CD4-positive, CD25-positive, alpha-beta regulatory T cell (primary cell): ENCODE measurements at regions not wholly inside any gene's neighbourhood (a gene's known extent, or its start where the extent isn't known, plus 50 kb on each side); places are given as distances from the start of the nearest gene placed in this dataset.

Source experiments
- ATAC-seq, 2 donors: fragments of 150-1000 bp; cut with Tn5 transposase; one replicate each; pipeline ENCODE4 v1.10.0; 2021; ENCODE audit warnings: low read depth in 2 of 2, moderate number of reproducible peaks in 2 of 2, moderate library complexity in 1 of 2
- DNase-seq, 3 donors: peaks; one replicate each; pipeline versions ENCODE4 v3.0.0 to v3.0.0-alpha.2; 2012 to 2022; ENCODE audit warnings: mixed read lengths in 1 of 3
- H3K27ac ChIP-seq: one replicate; pipeline ENCODE4 v1.7.0; 2013; ENCODE audit warnings: mild to moderate bottlenecking, low read length; ENCODE audit not compliant: insufficient read depth, poor library complexity, severe bottlenecking
- H3K27me3 ChIP-seq: one replicate; pipeline ENCODE4 v1.7.0; 2013; ENCODE audit warnings: low read length; ENCODE audit not compliant: control insufficient read depth, insufficient read depth
- H3K36me3 ChIP-seq: one replicate; pipeline ENCODE4 v1.7.0; 2013; ENCODE audit warnings: mild to moderate bottlenecking, low read length, moderate library complexity; ENCODE audit not compliant: control insufficient read depth, insufficient read depth
- H3K4me1 ChIP-seq: 2 replicates; pipeline ENCODE4 v1.7.0; 2013; ENCODE audit warnings: mild to moderate bottlenecking, low read length; ENCODE audit not compliant: insufficient read depth, control insufficient read depth, poor library complexity, severe bottlenecking
- H3K4me3 ChIP-seq: one replicate; pipeline ENCODE4 v1.7.0; 2013; ENCODE audit warnings: low read depth, mild to moderate bottlenecking, low read length, moderate library complexity
- H3K9me3 ChIP-seq, 2 experiments: 1 replicate in 1 of 2; 2 replicates in 1 of 2; pipeline ENCODE4 v1.7.0; 2013; ENCODE audit warnings: low read length in 2 of 2, mild to moderate bottlenecking in 1 of 2, moderate library complexity in 1 of 2; ENCODE audit not compliant: control insufficient read depth in 2 of 2
- H3K27ac Mint-ChIP-seq, 3 donors: one replicate each; pipeline ENCODE4 v1.8.0; 2020 to 2022; ENCODE audit warnings: mild to moderate bottlenecking in 3 of 3, mixed read lengths in 3 of 3, moderate library complexity in 2 of 3
- H3K27me3 Mint-ChIP-seq: one replicate; pipeline ENCODE4 v1.8.0; 2022; ENCODE audit warnings: mild to moderate bottlenecking, mixed read lengths
- H3K36me3 Mint-ChIP-seq: one replicate; pipeline ENCODE4 v1.8.0; 2020; ENCODE audit warnings: mixed read lengths
- H3K4me1 Mint-ChIP-seq, 4 donors: one replicate each; pipeline ENCODE4 v1.8.0; 2020 to 2022; ENCODE audit warnings: mixed read lengths in 4 of 4, mild to moderate bottlenecking in 1 of 4
- H3K4me3 Mint-ChIP-seq, 4 donors: one replicate each; pipeline ENCODE4 v1.8.0; 2020 to 2022; ENCODE audit warnings: mild to moderate bottlenecking in 4 of 4, mixed read lengths in 4 of 4, moderate library complexity in 3 of 4
- H3K9me3 Mint-ChIP-seq, 7 donors: one replicate each; pipeline ENCODE4 v1.8.0; 2020 to 2022; ENCODE audit warnings: mixed read lengths in 7 of 7, mild to moderate bottlenecking in 3 of 7, moderate library complexity in 2 of 7

DNA sequence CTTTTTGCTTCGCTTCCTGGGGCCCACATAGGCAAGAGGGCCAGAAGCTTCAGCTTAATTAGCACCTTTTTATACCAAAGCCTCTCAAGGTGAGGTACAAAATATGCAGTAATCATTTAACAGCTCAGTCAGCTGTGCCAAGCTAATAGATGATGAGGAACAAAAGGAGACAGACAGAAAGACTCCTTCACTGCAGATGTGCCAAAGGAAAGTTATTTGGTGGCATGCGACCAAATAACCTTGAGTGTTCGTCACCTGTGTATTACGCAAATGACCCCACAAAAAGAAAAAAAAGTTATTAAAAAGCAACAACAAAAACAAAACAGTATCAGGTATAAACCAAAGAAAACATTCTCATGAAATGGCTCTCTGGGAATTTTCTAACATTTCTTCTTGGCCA, 325.8 kb upstream of the IGF1R start:
- no peaks in the 10 kb centered on the region for H3K27me3 Mint-ChIP-seq
- H3K36me3 Mint-ChIP-seq: no peaks in the 10 kb centered on the region
- no peak overlapping the region for H3K27ac Mint-ChIP-seq
- Histone ChIP-seq H3K36me3 (no peaks in the 10 kb centered on the region), H3K4me3 (no peak overlapping the region), H3K27ac (no peak overlapping the region), H3K4me1 (no peaks in the 10 kb centered on the region), H3K9me3 (peaks cover 0 to 3% of the 10 kb centered on the region in 2 experiments), H3K27me3 (no peaks in the 10 kb centered on the region)
- ATAC-seq: no peak
- no peak for DNase-seq
- peaks cover 3 to 16% (median 3%) of the 10 kb centered on the region in 7 donors for H3K9me3 Mint-ChIP-seq
- no peaks in the 10 kb centered on the region for H3K4me1 Mint-ChIP-seq
- H3K4me3 Mint-ChIP-seq: no peak overlapping the region

GRCh38 chr15:98324341-98324970, 323.9 kb upstream of the IGF1R start:
- no peak for ATAC-seq

GRCh38 chr15:98326804-98327203, 321.5 kb upstream of the IGF1R start:
- no peak overlapping the region for H3K4me3 ChIP-seq
- Mint-ChIP-seq H3K27ac (no peak overlapping the region), H3K36me3 (no peaks in the 10 kb centered on the region), H3K27me3 (no peaks in the 10 kb centered on the region), H3K4me1 (no peaks in the 10 kb centered on the region), H3K9me3 (peaks cover 0 to 11% (median 3%) of the 10 kb centered on the region in 7 donors), H3K4me3 (no peak overlapping the region)
- H3K27ac ChIP-seq: no peak overlapping the region
- peaks cover 0 to 3% of the 10 kb centered on the region in 2 experiments for H3K9me3 ChIP-seq
- ATAC-seq (no peak), DNase-seq (no peak)
- H3K4me1 ChIP-seq: no peaks in the 10 kb centered on the region
- H3K36me3 ChIP-seq: no peaks in the 10 kb centered on the region
- no peaks in the 10 kb centered on the region for H3K27me3 ChIP-seq

More at GRCh38 chr15:98324341-98324970, 323.9 kb upstream of the IGF1R start:
- no peak for DNase-seq
- Mint-ChIP-seq H3K27ac (no peak overlapping the region), H3K4me1 (no peaks in the 10 kb centered on the region), H3K36me3 (no peaks in the 10 kb centered on the region), H3K9me3 (peaks cover 2 to 11% (median 3%) of the 10 kb centered on the region in 7 donors), H3K27me3 (no peaks in the 10 kb centered on the region), H3K4me3 (no peak overlapping the region)
- no peak overlapping the region for H3K27ac ChIP-seq
- peaks cover 0 to 3% of the 10 kb centered on the region in 2 experiments for H3K9me3 ChIP-seq
- no peaks in the 10 kb centered on the region for H3K27me3 ChIP-seq
- H3K4me3 ChIP-seq: no peak overlapping the region
- no peaks in the 10 kb centered on the region for H3K36me3 ChIP-seq
- H3K4me1 ChIP-seq: no peaks in the 10 kb centered on the region

DNA sequence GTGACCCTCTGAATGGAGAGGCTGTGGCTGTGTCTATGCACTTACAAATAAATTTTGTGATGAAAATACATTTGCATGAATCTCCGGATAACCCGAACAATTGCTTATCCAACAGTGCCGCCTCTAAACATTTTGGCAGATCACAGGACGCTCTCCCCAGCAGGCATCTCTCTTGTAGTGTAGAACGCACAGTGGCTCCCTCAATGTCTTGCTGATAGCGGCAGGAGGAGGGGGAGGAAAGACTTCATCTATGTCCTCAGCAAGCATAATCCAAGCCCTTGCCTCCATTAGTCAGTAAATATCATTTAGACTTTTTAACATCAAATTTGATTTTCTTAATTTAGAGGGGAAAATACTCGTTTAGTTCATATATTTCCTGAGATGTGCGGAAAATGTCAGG, 318.1 kb upstream of the IGF1R start:
- DNase-seq (no peak), ATAC-seq (no peak)
- Histone ChIP-seq H3K27ac (no peak overlapping the region), H3K27me3 (no peaks in the 10 kb centered on the region), H3K4me3 (no peak overlapping the region), H3K36me3 (no peaks in the 10 kb centered on the region), H3K9me3 (no peaks in the 10 kb centered on the region), H3K4me1 (no peaks in the 10 kb centered on the region)
- H3K27me3 Mint-ChIP-seq: no peaks in the 10 kb centered on the region
- no peak overlapping the region for H3K27ac Mint-ChIP-seq
- H3K4me3 Mint-ChIP-seq: no peak overlapping the region
- peaks cover 0 to 8% (median 3%) of the 10 kb centered on the region in 7 donors for H3K9me3 Mint-ChIP-seq
- no peaks in the 10 kb centered on the region for H3K36me3 Mint-ChIP-seq
- H3K4me1 Mint-ChIP-seq: no peaks in the 10 kb centered on the region

DNA sequence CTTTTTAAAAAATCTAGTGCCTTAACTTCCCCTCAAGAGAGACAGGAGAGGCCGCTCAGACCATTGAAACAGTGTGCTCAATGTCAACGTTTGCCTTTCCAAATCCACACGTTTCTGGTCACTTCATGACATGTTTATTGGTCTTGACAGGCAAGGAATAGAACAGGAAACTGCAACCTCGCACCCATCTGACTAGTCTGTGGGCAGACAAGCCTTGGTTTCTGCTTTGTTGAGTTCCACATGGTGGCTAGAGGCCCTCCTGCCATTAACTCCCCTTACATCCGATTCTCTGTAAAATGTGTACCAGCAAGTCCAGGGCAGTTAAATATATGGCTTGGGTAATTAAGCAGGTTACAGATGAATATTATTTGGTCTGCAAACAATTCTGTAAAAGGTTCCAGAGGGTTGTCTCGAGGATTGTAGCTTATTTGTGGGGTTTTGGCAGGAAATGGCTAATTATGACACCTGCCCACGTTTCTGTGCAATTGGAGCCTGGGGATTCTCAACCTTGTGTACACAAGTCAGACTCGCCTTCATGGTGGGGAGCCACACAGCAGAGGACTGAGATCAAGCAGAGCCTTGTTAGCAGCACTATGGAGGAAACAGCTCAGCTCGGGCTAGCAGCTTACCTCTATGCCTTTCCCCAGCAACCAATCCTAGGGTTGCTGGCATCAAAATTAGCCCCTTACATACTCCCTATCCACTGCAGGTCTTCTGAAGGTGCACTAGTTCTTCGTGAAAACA, 317.5 kb upstream of the IGF1R start:
- no peaks in the 10 kb centered on the region for H3K36me3 Mint-ChIP-seq
- no peak overlapping the region for H3K27ac Mint-ChIP-seq
- H3K4me3 ChIP-seq: no peak overlapping the region
- ATAC-seq (no peak), DNase-seq (no peak)
- H3K27me3 ChIP-seq: no peaks in the 10 kb centered on the region
- no peaks in the 10 kb centered on the region for H3K27me3 Mint-ChIP-seq
- no peaks in the 10 kb centered on the region for H3K4me1 ChIP-seq
- no peak overlapping the region for H3K27ac ChIP-seq
- no peaks in the 10 kb centered on the region for H3K4me1 Mint-ChIP-seq
- H3K36me3 ChIP-seq: no peaks in the 10 kb centered on the region
- H3K4me3 Mint-ChIP-seq: no peak overlapping the region
- no peaks in the 10 kb centered on the region for H3K9me3 ChIP-seq
- H3K9me3 Mint-ChIP-seq: peaks cover 0 to 3% (median 3%) of the 10 kb centered on the region in 7 donors

DNA sequence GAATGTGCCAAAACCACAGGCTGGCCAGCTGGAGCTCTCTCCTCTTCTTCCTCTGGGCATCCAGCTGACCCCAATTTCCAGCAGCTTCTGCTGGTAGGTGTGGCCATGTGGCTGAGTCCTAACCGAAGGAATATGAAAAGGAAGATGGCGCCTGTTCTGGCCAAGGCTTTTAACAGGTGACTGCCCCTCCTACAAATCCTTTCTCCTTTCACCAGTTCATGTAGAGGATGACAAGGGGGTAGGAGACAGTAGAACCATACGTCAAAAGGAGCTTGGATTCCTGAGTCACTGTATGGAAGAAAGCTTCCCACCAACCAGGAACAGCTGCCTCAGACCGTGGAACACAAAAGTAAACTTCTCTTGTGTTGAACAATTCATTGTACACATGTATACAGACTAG, 316.7 kb upstream of the IGF1R start:
- H3K27me3 Mint-ChIP-seq: no peaks in the 10 kb centered on the region
- H3K36me3 Mint-ChIP-seq: no peaks in the 10 kb centered on the region
- ATAC-seq (no peak), DNase-seq (no peak)
- Histone ChIP-seq H3K4me1 (no peaks in the 10 kb centered on the region), H3K27ac (no peak overlapping the region), H3K36me3 (no peaks in the 10 kb centered on the region), H3K4me3 (no peak overlapping the region), H3K27me3 (no peaks in the 10 kb centered on the region), H3K9me3 (no peaks in the 10 kb centered on the region)
- H3K4me1 Mint-ChIP-seq: no peaks in the 10 kb centered on the region
- peaks cover 0 to 3% (median 0%) of the 10 kb centered on the region in 7 donors for H3K9me3 Mint-ChIP-seq
- no peak overlapping the region for H3K27ac Mint-ChIP-seq
- H3K4me3 Mint-ChIP-seq: no peak overlapping the region

DNA sequence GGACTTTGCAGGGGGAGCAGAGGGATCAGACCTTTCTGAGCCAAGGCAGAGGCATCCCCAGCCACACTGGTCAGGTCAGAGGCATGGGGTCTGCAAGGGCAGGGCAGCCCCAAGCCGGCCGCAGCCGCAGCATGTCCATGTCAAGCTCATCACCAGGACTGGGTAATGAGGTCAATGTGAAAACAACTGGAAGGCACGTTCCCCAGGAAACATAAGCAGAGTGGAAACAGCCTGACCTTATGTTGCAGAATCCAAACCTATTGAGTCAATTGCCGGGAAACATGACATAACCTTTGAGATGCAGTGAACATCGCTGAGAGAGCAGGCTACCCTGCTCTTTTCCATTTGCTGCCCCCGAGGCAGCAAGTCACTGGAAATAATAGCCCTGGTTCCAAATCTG, 315.1 kb upstream of the IGF1R start:
- DNase-seq: no peak
- no peaks in the 10 kb centered on the region for H3K4me1 Mint-ChIP-seq
- no peaks in the 10 kb centered on the region for H3K9me3 ChIP-seq
- ATAC-seq: no peak
- no peak overlapping the region for H3K27ac Mint-ChIP-seq
- peaks cover 0 to 4% (median 0%) of the 10 kb centered on the region in 7 donors for H3K9me3 Mint-ChIP-seq
- no peak overlapping the region for H3K27ac ChIP-seq
- H3K27me3 ChIP-seq: no peaks in the 10 kb centered on the region
- no peaks in the 10 kb centered on the region for H3K36me3 ChIP-seq
- H3K4me3 ChIP-seq: no peak overlapping the region
- H3K4me1 ChIP-seq: no peaks in the 10 kb centered on the region
- no peak overlapping the region for H3K4me3 Mint-ChIP-seq
- H3K36me3 Mint-ChIP-seq: no peaks in the 10 kb centered on the region
- no peaks in the 10 kb centered on the region for H3K27me3 Mint-ChIP-seq

- Histone ChIP-seq H3K27me3 (no peaks in the 10 kb centered on the region), H3K9me3 (no peaks in the 10 kb centered on the region), H3K36me3 (no peaks in the 10 kb centered on the region), H3K27ac (no peak overlapping the region), H3K4me1 (no peaks in the 10 kb centered on the region), H3K4me3 (no peak overlapping the region)
- Mint-ChIP-seq H3K4me1 (no peaks in the 10 kb centered on the region), H3K9me3 (peaks cover 0 to 1% (median 0%) of the 10 kb centered on the region in 7 donors), H3K36me3 (no peaks in the 10 kb centered on the region), H3K27ac (no peak overlapping the region), H3K4me3 (no peak overlapping the region), H3K27me3 (peaks cover 4% of the 10 kb centered on the region)
- ATAC-seq (no peak), DNase-seq (no peak)
Measured at GRCh38 chr15:98342911-98343310, 305.4 kb upstream of the IGF1R start.
